ENCODE measurements at regions not wholly inside any gene's neighbourhood (a gene's known extent, or its start where the extent isn't known, plus 50 kb on each side); places are given as distances from the start of the nearest gene placed in this dataset.

DNA sequence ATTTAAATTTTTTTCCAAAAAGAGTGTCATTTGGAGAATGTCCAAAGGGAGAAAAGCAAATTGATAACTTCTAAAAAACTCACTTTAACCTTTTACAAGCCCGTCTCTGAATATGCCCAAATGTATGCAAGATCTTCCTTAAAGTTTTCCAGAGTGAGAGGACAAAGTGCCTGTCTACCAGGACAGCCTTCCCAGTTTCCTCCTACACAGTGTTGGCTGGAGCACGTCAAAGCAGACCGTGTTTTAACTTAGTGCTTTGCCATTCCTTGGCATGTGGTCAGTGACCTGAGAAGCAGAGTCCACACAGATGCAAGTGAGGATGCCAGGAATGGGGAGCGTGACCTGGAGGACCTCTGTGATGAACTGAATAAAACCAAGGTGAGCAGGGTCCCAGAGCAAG is 245.7 kb downstream of the FAM43A start:
- no peak for DNase-seq
- H3K4me1 Mint-ChIP-seq (ENCODE audit: low read depth, unreplicated experiment), result peaks cover 9% of the 10 kb centered on the region
- peaks cover 1% of the 10 kb centered on the region for H3K27me3 Mint-ChIP-seq (ENCODE audit: unreplicated experiment)
- H3K27ac Mint-ChIP-seq (ENCODE audit: unreplicated experiment), result no peak overlapping the region
- no peak overlapping the region for H3K4me3 Mint-ChIP-seq (ENCODE audit: unreplicated experiment)
- H3K36me3 Mint-ChIP-seq (ENCODE audit: unreplicated experiment), result peaks cover 4% of the 10 kb centered on the region
- TF ChIP-seq, protein P1, sequence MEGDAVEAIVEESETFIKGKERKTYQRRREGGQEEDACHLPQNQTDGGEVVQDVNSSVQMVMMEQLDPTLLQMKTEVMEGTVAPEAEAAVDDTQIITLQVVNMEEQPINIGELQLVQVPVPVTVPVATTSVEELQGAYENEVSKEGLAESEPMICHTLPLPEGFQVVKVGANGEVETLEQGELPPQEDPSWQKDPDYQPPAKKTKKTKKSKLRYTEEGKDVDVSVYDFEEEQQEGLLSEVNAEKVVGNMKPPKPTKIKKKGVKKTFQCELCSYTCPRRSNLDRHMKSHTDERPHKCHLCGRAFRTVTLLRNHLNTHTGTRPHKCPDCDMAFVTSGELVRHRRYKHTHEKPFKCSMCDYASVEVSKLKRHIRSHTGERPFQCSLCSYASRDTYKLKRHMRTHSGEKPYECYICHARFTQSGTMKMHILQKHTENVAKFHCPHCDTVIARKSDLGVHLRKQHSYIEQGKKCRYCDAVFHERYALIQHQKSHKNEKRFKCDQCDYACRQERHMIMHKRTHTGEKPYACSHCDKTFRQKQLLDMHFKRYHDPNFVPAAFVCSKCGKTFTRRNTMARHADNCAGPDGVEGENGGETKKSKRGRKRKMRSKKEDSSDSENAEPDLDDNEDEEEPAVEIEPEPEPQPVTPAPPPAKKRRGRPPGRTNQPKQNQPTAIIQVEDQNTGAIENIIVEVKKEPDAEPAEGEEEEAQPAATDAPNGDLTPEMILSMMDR (IDR thresholded peaks at IDR 0.05; ENCODE audit: partially characterized antibody, unreplicated experiment), result no peak
- H3K9me3 Mint-ChIP-seq (ENCODE audit: unreplicated experiment), result peaks cover 2% of the 10 kb centered on the region

DNA sequence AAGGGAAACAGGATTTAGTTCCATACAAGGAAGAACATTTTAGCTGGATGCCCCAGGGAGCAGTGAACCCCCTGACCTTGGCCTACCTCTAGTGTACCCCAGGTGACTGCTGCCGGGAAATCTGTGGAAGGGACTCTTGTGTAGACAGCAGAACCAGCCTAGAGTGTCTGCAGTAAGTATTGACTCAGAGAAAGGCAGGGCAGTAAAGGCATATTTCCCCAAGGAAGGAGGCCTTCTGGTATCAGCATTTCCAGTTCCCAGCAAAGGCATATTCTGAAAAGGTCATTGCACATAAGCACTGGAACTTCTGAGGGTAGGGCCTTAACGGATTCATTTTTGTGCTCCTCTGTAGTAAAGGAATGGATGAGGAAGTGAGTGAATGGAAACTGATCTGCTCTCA is 246.2 kb downstream of the FAM43A start:
- no peak overlapping the region for H3K27ac Mint-ChIP-seq (ENCODE audit: unreplicated experiment)
- peaks cover 9% of the 10 kb centered on the region for H3K4me1 Mint-ChIP-seq (ENCODE audit: low read depth, unreplicated experiment)
- no peak for DNase-seq
- TF ChIP-seq, protein P1 (IDR thresholded peaks at IDR 0.05; ENCODE audit: partially characterized antibody, unreplicated experiment), result no peak
- peaks cover 4% of the 10 kb centered on the region for H3K36me3 Mint-ChIP-seq (ENCODE audit: unreplicated experiment)
- no peak overlapping the region for H3K4me3 Mint-ChIP-seq (ENCODE audit: unreplicated experiment)
- H3K9me3 Mint-ChIP-seq (ENCODE audit: unreplicated experiment), result peaks cover 2% of the 10 kb centered on the region
- peaks cover 1% of the 10 kb centered on the region for H3K27me3 Mint-ChIP-seq (ENCODE audit: unreplicated experiment)

DNA sequence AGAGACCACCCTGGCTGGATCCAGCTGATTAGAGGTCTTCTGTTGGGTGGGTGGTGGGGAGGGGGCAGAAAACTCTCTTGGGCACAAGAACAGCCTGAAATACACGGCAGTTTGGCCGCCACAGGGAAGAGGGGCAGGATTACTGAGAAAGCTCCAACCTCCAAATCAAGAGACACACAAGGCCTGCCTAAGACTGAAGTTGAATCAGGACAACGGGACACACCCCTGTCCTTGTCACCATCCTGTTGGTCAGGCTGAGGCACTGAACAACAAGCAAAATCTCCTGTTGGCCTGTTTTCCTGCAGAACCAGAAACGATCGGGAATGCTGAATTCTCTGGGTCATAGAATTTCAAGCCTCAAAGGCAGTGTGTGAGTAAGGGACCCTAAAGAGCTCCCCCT is 247.8 kb downstream of the FAM43A start:
- H3K36me3 Mint-ChIP-seq (ENCODE audit: unreplicated experiment), result peaks cover 4% of the 10 kb centered on the region
- H3K27ac Mint-ChIP-seq (ENCODE audit: unreplicated experiment), result no peak overlapping the region
- TF ChIP-seq, protein P1 (IDR thresholded peaks at IDR 0.05; ENCODE audit: partially characterized antibody, unreplicated experiment), result no peak
- peaks cover 1% of the 10 kb centered on the region for H3K27me3 Mint-ChIP-seq (ENCODE audit: unreplicated experiment)
- H3K4me3 Mint-ChIP-seq (ENCODE audit: unreplicated experiment), result no peak overlapping the region
- DNase-seq, result no peak
- peaks cover 2% of the 10 kb centered on the region for H3K9me3 Mint-ChIP-seq (ENCODE audit: unreplicated experiment)
- H3K4me1 Mint-ChIP-seq (ENCODE audit: low read depth, unreplicated experiment), result peaks cover 9% of the 10 kb centered on the region

DNA sequence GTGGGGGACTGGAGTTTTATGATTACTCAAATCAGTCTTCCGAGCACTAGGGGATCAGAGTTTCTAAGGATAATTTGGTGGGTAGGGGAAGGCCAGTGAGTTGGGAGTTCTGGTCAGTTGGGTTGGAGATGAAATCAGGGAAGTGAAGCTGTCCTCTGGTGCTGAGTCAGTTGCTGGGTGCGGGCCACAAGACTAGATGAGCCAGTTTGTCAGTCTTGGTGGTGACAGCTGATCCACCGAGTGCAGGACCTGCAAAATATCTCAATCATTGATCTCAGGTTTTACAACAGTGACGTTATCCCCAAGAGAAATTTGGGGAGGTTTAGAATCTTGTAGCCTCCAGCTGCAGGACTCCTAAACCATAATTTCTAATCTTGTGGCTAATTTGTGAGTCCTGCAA is 249.4 kb downstream of the FAM43A start:
- Mint-ChIP-seq H3K27ac (ENCODE audit: unreplicated experiment) (no peak overlapping the region), H3K4me3 (ENCODE audit: unreplicated experiment) (no peak overlapping the region), H3K27me3 (ENCODE audit: unreplicated experiment) (peaks cover 8% of the 10 kb centered on the region), H3K9me3 (ENCODE audit: unreplicated experiment) (no peaks in the 10 kb centered on the region), H3K4me1 (ENCODE audit: low read depth, unreplicated experiment) (peaks cover 11% of the 10 kb centered on the region), H3K36me3 (ENCODE audit: unreplicated experiment) (peaks cover 4% of the 10 kb centered on the region)
- TF ChIP-seq, protein P1 (IDR thresholded peaks at IDR 0.05; ENCODE audit: partially characterized antibody, unreplicated experiment), result no peak
- no peak for DNase-seq

DNA sequence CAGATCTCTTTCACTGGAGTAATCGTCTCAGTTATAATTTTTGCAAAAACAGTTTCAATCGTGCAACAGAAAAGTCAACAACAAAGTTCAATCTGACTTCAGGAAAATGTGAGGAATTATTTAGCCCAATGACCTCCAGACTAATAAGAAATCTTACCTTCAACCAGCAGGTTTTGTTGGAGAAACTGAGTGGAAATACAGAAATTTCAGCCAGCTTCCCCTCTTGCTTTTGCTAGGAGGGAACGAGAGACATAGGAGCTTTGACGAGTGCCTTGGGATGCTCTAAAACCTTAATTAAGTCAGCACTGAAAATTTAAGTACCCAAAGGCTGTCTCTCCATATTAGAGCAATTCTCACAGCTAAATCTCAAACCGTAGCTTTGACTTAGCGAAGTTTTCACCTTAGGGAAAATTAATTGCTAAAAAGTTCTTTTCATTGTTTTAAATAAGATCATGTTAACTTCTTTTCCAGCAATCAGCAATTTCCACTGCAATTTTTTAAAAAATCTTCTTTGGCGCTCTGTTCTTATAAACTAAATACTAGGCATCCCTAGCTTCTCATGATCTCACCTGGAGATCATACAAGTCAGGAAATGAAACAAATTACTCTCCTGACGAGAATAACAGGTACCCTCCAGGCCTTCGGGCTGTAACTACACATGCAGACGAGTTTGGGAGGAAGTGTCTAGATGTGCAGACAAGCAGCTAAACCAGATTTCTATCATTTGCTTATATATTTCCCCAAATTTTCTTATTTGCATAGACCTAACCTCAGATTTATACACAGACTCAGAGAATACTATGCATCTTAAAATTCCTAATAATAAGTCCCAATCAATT is 250.2 kb downstream of the FAM43A start:
- H3K27ac Mint-ChIP-seq (ENCODE audit: unreplicated experiment), result no peak overlapping the region
- no peak overlapping the region for H3K4me3 Mint-ChIP-seq (ENCODE audit: unreplicated experiment)
- no peak for DNase-seq
- H3K4me1 Mint-ChIP-seq (ENCODE audit: low read depth, unreplicated experiment), result peaks cover 11% of the 10 kb centered on the region
- peaks cover 4% of the 10 kb centered on the region for H3K36me3 Mint-ChIP-seq (ENCODE audit: unreplicated experiment)
- TF ChIP-seq, protein P1 (IDR thresholded peaks at IDR 0.05; ENCODE audit: partially characterized antibody, unreplicated experiment), result no peak
- H3K9me3 Mint-ChIP-seq (ENCODE audit: unreplicated experiment), result no peaks in the 10 kb centered on the region
- H3K27me3 Mint-ChIP-seq (ENCODE audit: unreplicated experiment), result peaks cover 8% of the 10 kb centered on the region

All from glutamatergic neuron (in vitro differentiated cells).